ENCODE measurements at regions not wholly inside any gene's neighbourhood (a gene's known extent, or its start where the extent isn't known, plus 50 kb on each side); places are given as distances from the start of the nearest gene placed in this dataset.

DNA sequence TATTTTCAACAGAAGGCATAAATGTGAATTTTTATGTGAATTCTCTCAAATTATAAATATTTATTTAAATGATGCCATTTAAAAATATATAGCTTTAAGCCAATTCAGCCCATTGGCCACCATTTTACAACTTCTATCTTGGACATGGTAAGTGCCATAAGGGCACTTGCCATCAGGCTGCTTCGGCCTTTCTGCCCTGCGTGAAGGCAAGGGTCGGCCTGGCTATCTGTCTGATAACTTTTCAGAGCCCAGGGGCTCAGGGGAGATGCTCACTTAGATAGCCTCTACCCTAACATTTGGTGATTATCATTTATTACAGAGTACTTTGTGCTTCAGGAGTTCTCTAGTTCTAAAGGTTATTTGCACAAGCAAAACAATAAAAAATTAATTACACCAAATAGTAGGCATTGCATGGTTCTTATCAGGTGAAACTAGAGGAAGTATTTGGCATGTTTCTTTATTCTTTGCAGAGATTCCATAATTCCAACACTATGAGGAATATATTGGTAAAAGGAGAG lies 62.4 kb upstream of the MBNL1 start:
- Histone ChIP-seq H3K27ac (peak overlapping the region; percentile 91 to 92), H3K27me3 (replicated peaks; ENCODE audit: insufficient read depth) (no peaks in the 10 kb centered on the region), H3K4me1 (ENCODE audit: control insufficient read depth in 1 of 2, low read depth in 2 of 2) (peaks cover 32 to 67% of the 10 kb centered on the region in 2 donors), H3K9me3 (no peaks in the 10 kb centered on the region), H3K4me3 (no peak overlapping the region), H3K36me3 (no peaks in the 10 kb centered on the region)
- DNase-seq (ENCODE audit: low spot score) (no peak), ATAC-seq (ENCODE audit: insufficient number of reproducible peaks, low FRiP score, low read depth) (no peak)
- TF ChIP-seq, protein P1, sequence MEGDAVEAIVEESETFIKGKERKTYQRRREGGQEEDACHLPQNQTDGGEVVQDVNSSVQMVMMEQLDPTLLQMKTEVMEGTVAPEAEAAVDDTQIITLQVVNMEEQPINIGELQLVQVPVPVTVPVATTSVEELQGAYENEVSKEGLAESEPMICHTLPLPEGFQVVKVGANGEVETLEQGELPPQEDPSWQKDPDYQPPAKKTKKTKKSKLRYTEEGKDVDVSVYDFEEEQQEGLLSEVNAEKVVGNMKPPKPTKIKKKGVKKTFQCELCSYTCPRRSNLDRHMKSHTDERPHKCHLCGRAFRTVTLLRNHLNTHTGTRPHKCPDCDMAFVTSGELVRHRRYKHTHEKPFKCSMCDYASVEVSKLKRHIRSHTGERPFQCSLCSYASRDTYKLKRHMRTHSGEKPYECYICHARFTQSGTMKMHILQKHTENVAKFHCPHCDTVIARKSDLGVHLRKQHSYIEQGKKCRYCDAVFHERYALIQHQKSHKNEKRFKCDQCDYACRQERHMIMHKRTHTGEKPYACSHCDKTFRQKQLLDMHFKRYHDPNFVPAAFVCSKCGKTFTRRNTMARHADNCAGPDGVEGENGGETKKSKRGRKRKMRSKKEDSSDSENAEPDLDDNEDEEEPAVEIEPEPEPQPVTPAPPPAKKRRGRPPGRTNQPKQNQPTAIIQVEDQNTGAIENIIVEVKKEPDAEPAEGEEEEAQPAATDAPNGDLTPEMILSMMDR (IDR thresholded peaks at IDR 0.05), result no peak

DNA sequence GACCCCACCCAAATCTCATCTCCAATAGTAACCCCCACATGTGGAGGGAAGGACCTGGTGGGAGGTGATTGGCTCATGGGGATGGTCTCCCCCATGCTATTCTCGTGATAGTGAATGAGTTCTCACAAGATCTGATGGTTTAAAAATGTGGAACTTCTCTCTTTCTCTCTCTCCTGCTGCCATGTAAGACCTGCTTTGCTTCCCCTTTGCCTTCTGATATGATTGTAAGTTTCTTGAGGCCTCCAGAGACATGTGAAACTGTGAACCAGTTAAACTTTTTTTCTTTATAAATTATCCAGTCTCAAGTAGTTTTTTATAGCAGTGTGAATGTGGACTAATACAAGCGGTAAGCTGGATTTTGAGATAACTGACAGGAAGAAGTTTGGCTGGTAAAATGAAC lies 60.3 kb upstream of the MBNL1 start:
- Histone ChIP-seq H3K36me3 (no peaks in the 10 kb centered on the region), H3K4me1 (ENCODE audit: control insufficient read depth in 1 of 2, low read depth in 2 of 2) (peaks cover 25 to 58% of the 10 kb centered on the region in 2 donors), H3K4me3 (no peak overlapping the region), H3K9me3 (no peaks in the 10 kb centered on the region), H3K27ac (peak overlapping the region in 1 of 2 donors; percentile 6), H3K27me3 (replicated peaks; ENCODE audit: insufficient read depth) (no peaks in the 10 kb centered on the region)
- TF ChIP-seq, protein P1 (IDR thresholded peaks at IDR 0.05), result no peak
- no peak for ATAC-seq (ENCODE audit: insufficient number of reproducible peaks, low FRiP score, low read depth)
- no peak for DNase-seq (ENCODE audit: low spot score)

DNA sequence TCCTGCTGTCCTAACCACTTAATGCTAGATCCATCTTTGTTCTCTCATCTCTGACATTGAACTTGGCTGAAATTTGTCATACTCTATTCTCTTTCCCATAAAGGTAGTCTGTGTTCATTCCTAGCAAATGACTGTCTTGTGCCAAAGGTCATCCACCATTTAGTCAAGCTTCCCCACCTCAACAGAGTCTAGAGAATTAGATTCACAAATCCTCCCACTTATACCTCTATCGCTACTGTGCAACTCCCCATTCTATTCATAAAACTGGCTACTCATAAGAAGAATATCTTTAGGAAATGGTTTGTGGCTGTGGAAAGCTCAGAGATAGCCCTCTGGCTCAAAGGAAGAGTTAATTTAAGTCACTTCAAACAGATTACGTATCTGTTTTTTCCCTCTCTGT lies 59.7 kb upstream of the MBNL1 start:
- ATAC-seq (ENCODE audit: insufficient number of reproducible peaks, low FRiP score, low read depth) (no peak), DNase-seq (ENCODE audit: low spot score) (no peak)

DNA sequence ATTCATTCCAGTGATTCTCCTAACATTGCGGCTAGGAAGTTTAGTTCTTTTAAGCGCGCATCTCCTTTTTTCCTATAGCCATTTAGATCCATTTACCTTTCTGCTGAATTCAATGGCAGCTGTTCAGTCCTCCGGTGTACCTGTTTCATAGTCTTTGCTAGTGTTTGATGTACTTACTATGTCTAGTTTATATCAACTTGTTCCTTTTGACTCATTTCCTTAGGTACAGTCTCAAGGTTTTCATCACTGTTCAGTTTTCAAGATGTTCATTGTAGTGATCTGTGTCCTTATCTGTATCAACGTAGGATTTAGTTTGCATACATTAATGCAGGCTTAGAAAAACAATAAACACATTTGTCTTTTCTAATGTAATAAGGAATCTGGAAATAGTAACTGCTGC lies 59.0 kb upstream of the MBNL1 start:
- no peak overlapping the region for H3K4me3 ChIP-seq
- H3K9me3 ChIP-seq, result no peaks in the 10 kb centered on the region
- H3K4me1 ChIP-seq (ENCODE audit: control insufficient read depth in 1 of 2, low read depth in 2 of 2), result peaks cover 29 to 69% of the 10 kb centered on the region in 2 donors
- ATAC-seq (ENCODE audit: insufficient number of reproducible peaks, low FRiP score, low read depth), result no peak
- TF ChIP-seq, protein P1 (IDR thresholded peaks at IDR 0.05), result no peak
- H3K36me3 ChIP-seq, result no peaks in the 10 kb centered on the region
- no peak overlapping the region for H3K27ac ChIP-seq
- H3K27me3 ChIP-seq (replicated peaks; ENCODE audit: insufficient read depth), result no peaks in the 10 kb centered on the region
- no peak for DNase-seq (ENCODE audit: low spot score)

More for the DNA sequence above, 59.7 kb upstream of the MBNL1 start:
- Histone ChIP-seq H3K27me3 (replicated peaks; ENCODE audit: insufficient read depth) (no peaks in the 10 kb centered on the region), H3K4me3 (no peak overlapping the region), H3K36me3 (no peaks in the 10 kb centered on the region), H3K27ac (no peak overlapping the region), H3K9me3 (no peaks in the 10 kb centered on the region), H3K4me1 (ENCODE audit: control insufficient read depth in 1 of 2, low read depth in 2 of 2) (peaks cover 29 to 62% of the 10 kb centered on the region in 2 donors)
- TF ChIP-seq, protein P1 (IDR thresholded peaks at IDR 0.05), result no peak

DNA sequence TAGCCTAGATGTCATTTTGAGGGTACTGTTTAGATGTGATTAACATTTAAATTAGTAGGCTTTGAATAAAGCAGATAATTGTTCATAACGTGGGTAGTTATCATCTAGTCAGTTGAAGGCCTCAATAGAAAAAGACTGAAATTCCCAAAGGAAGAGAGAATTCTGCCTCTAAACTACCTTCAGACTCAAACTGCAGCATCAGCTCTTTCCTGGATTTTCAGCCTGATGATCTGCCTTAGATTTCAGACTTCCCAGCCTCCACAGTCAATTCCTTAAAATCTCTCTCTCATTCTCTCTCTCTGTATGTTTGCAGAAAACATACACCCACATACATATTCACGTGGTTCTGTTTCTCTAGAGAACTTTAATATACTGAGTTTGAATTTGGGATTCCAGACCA lies 58.0 kb upstream of the MBNL1 start:
- Histone ChIP-seq H3K36me3 (no peaks in the 10 kb centered on the region), H3K9me3 (no peaks in the 10 kb centered on the region), H3K4me3 (no peak overlapping the region), H3K27ac (no peak overlapping the region), H3K27me3 (replicated peaks; ENCODE audit: insufficient read depth) (no peaks in the 10 kb centered on the region), H3K4me1 (ENCODE audit: control insufficient read depth in 1 of 2, low read depth in 2 of 2) (peaks cover 27 to 67% of the 10 kb centered on the region in 2 donors)
- TF ChIP-seq, protein P1 (IDR thresholded peaks at IDR 0.05), result no peak
- DNase-seq (ENCODE audit: low spot score) (no peak), ATAC-seq (ENCODE audit: insufficient number of reproducible peaks, low FRiP score, low read depth) (no peak)
